Adrenal gland (tissue), 5 donors: ENCODE measurements at regions not wholly inside any gene's neighbourhood (a gene's known extent, or its start where the extent isn't known, plus 50 kb on each side); places are given as distances from the start of the nearest gene placed in this dataset.

ENCODE experiments used
- POLR2A ChIP-seq, 2 donors: fragments of 450-650 bp; IDR thresholded peaks; one replicate each; pipeline ENCODE4 v1.6.1; 2017; ENCODE audit warnings: antibody characterized with exemption in 2 of 2, mild to moderate bottlenecking in 2 of 2, moderate library complexity in 1 of 2
- TF ChIP-seq, protein P1 (sequence below), 6 experiments: fragments of 450-650 bp in 4 of 6; fragments of 200-600 bp in 2 of 6; sonication (generic) in 1 of 6; IDR thresholded peaks; 1 replicate in 5 of 6; 2 replicates in 1 of 6; pipeline versions ENCODE4 v1.5.1 to v1.8.0; 2016 to 2021; ENCODE audit warnings: antibody characterized with exemption in 6 of 6, mild to moderate bottlenecking in 2 of 6, moderate library complexity in 1 of 6
- donor health status: DM: no; HTN: no; CAD: no.

DNA sequence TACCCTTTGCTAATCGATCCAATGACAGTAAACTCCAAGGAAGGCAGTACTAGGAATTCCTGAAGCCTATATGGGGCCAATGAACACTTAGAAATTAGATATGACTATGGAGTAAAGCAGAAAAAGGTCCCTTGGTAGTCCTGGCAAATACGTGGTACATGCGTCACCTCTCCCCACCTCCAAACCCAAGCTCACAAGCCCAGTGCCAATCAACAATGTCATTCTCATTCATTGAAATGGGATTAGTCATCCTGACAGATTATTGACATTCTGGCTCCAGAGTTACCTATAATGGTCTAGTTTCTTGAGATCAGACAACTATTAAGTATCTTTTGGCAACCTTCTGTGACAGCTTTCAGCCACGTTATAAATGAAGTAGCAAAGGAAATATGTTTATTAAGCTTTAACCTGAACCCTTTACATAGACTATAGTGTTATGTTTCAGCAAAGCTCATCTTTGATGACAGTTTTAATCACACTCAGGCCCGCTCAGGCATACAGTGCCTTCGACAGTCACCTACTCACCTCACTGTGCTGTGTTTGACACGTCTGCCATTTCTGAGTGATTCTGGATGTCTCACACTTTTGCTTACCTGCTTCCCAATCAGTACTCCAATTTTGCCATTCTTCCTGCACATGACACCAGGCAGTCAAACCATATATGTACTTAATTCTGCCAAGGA lies 69.6 kb upstream of the ADO start:
- TF ChIP-seq, protein P1, sequence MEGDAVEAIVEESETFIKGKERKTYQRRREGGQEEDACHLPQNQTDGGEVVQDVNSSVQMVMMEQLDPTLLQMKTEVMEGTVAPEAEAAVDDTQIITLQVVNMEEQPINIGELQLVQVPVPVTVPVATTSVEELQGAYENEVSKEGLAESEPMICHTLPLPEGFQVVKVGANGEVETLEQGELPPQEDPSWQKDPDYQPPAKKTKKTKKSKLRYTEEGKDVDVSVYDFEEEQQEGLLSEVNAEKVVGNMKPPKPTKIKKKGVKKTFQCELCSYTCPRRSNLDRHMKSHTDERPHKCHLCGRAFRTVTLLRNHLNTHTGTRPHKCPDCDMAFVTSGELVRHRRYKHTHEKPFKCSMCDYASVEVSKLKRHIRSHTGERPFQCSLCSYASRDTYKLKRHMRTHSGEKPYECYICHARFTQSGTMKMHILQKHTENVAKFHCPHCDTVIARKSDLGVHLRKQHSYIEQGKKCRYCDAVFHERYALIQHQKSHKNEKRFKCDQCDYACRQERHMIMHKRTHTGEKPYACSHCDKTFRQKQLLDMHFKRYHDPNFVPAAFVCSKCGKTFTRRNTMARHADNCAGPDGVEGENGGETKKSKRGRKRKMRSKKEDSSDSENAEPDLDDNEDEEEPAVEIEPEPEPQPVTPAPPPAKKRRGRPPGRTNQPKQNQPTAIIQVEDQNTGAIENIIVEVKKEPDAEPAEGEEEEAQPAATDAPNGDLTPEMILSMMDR (IDR thresholded peaks at IDR 0.05) = no peak
- TF ChIP-seq POLR2A (IDR thresholded peaks at IDR 0.05) = no peak
